ENCODE measurements at regions not wholly inside any gene's neighbourhood (a gene's known extent, or its start where the extent isn't known, plus 50 kb on each side); places are given as distances from the start of the nearest gene placed in this dataset.

- TF ChIP-seq, protein P1, sequence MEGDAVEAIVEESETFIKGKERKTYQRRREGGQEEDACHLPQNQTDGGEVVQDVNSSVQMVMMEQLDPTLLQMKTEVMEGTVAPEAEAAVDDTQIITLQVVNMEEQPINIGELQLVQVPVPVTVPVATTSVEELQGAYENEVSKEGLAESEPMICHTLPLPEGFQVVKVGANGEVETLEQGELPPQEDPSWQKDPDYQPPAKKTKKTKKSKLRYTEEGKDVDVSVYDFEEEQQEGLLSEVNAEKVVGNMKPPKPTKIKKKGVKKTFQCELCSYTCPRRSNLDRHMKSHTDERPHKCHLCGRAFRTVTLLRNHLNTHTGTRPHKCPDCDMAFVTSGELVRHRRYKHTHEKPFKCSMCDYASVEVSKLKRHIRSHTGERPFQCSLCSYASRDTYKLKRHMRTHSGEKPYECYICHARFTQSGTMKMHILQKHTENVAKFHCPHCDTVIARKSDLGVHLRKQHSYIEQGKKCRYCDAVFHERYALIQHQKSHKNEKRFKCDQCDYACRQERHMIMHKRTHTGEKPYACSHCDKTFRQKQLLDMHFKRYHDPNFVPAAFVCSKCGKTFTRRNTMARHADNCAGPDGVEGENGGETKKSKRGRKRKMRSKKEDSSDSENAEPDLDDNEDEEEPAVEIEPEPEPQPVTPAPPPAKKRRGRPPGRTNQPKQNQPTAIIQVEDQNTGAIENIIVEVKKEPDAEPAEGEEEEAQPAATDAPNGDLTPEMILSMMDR (IDR thresholded peaks at IDR 0.05; ENCODE audit: borderline replicate concordance, insufficient read depth, low read depth, low read length) = no peak
These were observed 75.9 kb upstream of the ATF7IP start for GRCh38 chr12:14289601-14290000.

GRCh38 chr12:14290951-14291350 is 74.5 kb upstream of the ATF7IP start:
- H3K4me3 ChIP-seq (ENCODE audit: low read depth, low read length) = no peak overlapping the region
- TF ChIP-seq, protein P1 (IDR thresholded peaks at IDR 0.05; ENCODE audit: borderline replicate concordance, insufficient read depth, low read depth, low read length) = no peak

More at GRCh38 chr12:14289601-14290000, 75.9 kb upstream of the ATF7IP start:
- H3K4me3 ChIP-seq (ENCODE audit: low read depth, low read length) = no peak overlapping the region

GRCh38 chr12:14303661-14304155 is 61.8 kb upstream of the ATF7IP start:
- no peak overlapping the region for H3K4me3 ChIP-seq (ENCODE audit: low read depth, low read length)

GRCh38 chr12:14307004-14307403 is 58.5 kb upstream of the ATF7IP start:
- TF ChIP-seq, protein P1 (IDR thresholded peaks at IDR 0.05; ENCODE audit: borderline replicate concordance, insufficient read depth, low read depth, low read length) = no peak
- H3K4me3 ChIP-seq (ENCODE audit: low read depth, low read length) = no peak overlapping the region

More at GRCh38 chr12:14303661-14304155, 61.8 kb upstream of the ATF7IP start:
- TF ChIP-seq, protein P1 (IDR thresholded peaks at IDR 0.05; ENCODE audit: borderline replicate concordance, insufficient read depth, low read depth, low read length) = no peak

- TF ChIP-seq, protein P1 (IDR thresholded peaks at IDR 0.05; ENCODE audit: borderline replicate concordance, insufficient read depth, low read depth, low read length) = no peak
- no peak overlapping the region for H3K4me3 ChIP-seq (ENCODE audit: low read depth, low read length)
These were observed 57.0 kb upstream of the ATF7IP start for GRCh38 chr12:14308516-14308915.

DNA sequence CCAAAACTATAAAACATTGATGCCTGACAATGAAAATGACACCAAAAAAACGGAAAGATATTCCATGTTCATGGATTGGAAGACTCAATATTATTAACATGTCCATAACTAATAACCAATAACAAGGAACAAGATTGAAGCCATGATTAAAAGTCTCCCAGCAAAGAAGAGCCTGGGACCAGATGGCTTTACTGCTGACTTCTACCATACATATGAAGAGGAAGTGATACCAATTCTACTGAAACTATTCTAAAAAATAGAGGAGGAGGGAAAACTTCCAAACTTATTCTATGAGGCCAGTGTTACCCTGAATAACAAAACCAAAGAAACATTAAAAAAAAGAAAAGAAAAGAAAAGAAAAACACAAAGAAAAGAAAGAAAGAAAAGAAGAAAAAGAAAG is 54.6 kb upstream of the ATF7IP start:
- TF ChIP-seq, protein P1 (IDR thresholded peaks at IDR 0.05; ENCODE audit: borderline replicate concordance, insufficient read depth, low read depth, low read length) = no peak
- no peak overlapping the region for H3K4me3 ChIP-seq (ENCODE audit: low read depth, low read length)

GRCh38 chr12:14313379-14314138 is 51.9 kb upstream of the ATF7IP start:
- TF ChIP-seq, protein P1 (IDR thresholded peaks at IDR 0.05; ENCODE audit: borderline replicate concordance, insufficient read depth, low read depth, low read length) = no peak
- no peak overlapping the region for H3K4me3 ChIP-seq (ENCODE audit: low read depth, low read length)
